Body of pancreas (tissue), 4 donors: ENCODE measurements at regions not wholly inside any gene's neighbourhood (a gene's known extent, or its start where the extent isn't known, plus 50 kb on each side); places are given as distances from the start of the nearest gene placed in this dataset.

Source experiments
- ATAC-seq: fragments of 150-250 bp; one replicate; pipeline ENCODE4 v1.9.1; 2016
- DNase-seq, 4 donors: peaks; one replicate each; pipeline ENCODE4 v3.0.0-alpha.2; 2019
- H3K27ac ChIP-seq, 4 donors: fragments of 200-600 bp; sonication (generic); 1 replicate in 3 of 4; 2 replicates in 1 of 4; pipeline versions ENCODE4 v1.5.1 to v1.6.1; 2016 to 2019; ENCODE audit warnings: mild to moderate bottlenecking in 1 of 4, mixed read lengths in 1 of 4, moderate library complexity in 1 of 4
- H3K27me3 ChIP-seq, 2 donors: fragments of 200-600 bp; sonication (generic); one replicate each; pipeline ENCODE4 v1.6.0; 2016; ENCODE audit warnings: mild to moderate bottlenecking in 1 of 2
- H3K36me3 ChIP-seq, 2 donors: fragments of 200-600 bp; sonication (generic); replicated peaks in 1 of 2; 2 replicates each; pipeline ENCODE4 v1.5.1; 2016; ENCODE audit warnings: low read depth in 2 of 2; ENCODE audit not compliant: insufficient read depth in 1 of 2
- H3K4me1 ChIP-seq: fragments of 200-600 bp; sonication (generic); one replicate; pipeline ENCODE4 v1.6.0; 2016
- H3K4me3 ChIP-seq, 2 donors: fragments of 200-600 bp; sonication (generic); 1 replicate in 1 of 2; 2 replicates in 1 of 2; pipeline ENCODE4 v1.5.1; 2016 to 2019
- H3K9me3 ChIP-seq, 3 donors: fragments of 200-600 bp; sonication (generic); 1 replicate in 2 of 3; 2 replicates in 1 of 3; pipeline ENCODE4 v1.5.1; 2016
- CTCF ChIP-seq, 7 experiments: fragments of 450-650 bp in 4 of 7; fragments of 200-600 bp in 3 of 7; sonication (generic) in 3 of 7; IDR thresholded peaks; one replicate each; pipeline ENCODE4 v1.5.1; 2016 to 2019; ENCODE audit warnings: antibody characterized with exemption in 7 of 7
- POLR2A ChIP-seq, 3 donors: fragments of 450-650 bp; IDR thresholded peaks; one replicate each; pipeline ENCODE4 v1.6.1; 2016; ENCODE audit warnings: antibody characterized with exemption in 3 of 3, mild to moderate bottlenecking in 2 of 3
- WGBS, 2 donors: methylation state at CpG; one replicate each; pipeline ENCODE4 v1.1.5; 2017; 5-methylcytosine and 5-hydroxymethylcytosine counted together
- intact Hi-C: fragments of 100-400 bp; cut with DNase I; formaldehyde crosslinking; loops from one replicate; pipeline ENCODE4 v1.15.1; 2023

GRCh38 chr6:167710363-167710920 is 116.3 kb upstream of the AFDN start:
- Histone ChIP-seq H3K4me1 (no peaks in the 10 kb centered on the region), H3K4me3 (no peak overlapping the region), H3K27ac (no peak overlapping the region), H3K9me3 (no peaks in the 10 kb centered on the region), H3K27me3 (no peaks in the 10 kb centered on the region), H3K36me3 (no peaks in the 10 kb centered on the region)
- no peak for ATAC-seq
- no peak for DNase-seq
- TF ChIP-seq POLR2A (IDR thresholded peaks at IDR 0.05) (no peak), CTCF (IDR thresholded peaks at IDR 0.05) (no peak)
- 76 to 79% methylated on average over 13 of the region's 13 CpGs for WGBS, 2 donors
- intact Hi-C loops, result no loop called here

DNA sequence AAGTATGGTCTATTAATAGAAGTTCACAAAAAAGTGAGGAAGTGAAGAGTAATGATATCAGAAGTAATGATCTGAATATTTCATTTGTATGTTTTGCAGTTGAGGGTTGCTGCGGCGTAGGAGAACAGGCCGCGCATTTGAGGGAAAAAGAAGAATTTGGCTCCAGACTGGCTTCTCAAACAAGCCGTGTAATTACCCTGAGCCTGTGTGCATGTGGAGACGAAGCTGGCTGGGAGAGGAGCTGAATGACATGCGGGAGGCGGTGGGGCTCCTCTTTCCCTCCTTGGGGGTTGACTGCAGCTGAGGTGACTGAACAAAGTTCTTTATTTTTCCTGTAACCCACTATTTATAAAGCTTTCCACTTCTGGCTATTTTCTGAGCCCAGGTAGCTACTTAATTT is 115.5 kb upstream of the AFDN start:
- 92 to 97% methylated on average over 8 of the region's 8 CpGs for WGBS, 2 donors
- DNase-seq, result no peak
- no peaks in the 10 kb centered on the region for H3K4me1 ChIP-seq
- H3K9me3 ChIP-seq, result no peaks in the 10 kb centered on the region
- H3K4me3 ChIP-seq, result no peak overlapping the region
- TF ChIP-seq POLR2A (IDR thresholded peaks at IDR 0.05), result no peak
- TF ChIP-seq CTCF (IDR thresholded peaks at IDR 0.05), result no peak
- no peaks in the 10 kb centered on the region for H3K36me3 ChIP-seq
- ATAC-seq, result no peak
- no peak overlapping the region for H3K27ac ChIP-seq
- H3K27me3 ChIP-seq, result no peaks in the 10 kb centered on the region
- intact Hi-C loops, result no loop called here

DNA sequence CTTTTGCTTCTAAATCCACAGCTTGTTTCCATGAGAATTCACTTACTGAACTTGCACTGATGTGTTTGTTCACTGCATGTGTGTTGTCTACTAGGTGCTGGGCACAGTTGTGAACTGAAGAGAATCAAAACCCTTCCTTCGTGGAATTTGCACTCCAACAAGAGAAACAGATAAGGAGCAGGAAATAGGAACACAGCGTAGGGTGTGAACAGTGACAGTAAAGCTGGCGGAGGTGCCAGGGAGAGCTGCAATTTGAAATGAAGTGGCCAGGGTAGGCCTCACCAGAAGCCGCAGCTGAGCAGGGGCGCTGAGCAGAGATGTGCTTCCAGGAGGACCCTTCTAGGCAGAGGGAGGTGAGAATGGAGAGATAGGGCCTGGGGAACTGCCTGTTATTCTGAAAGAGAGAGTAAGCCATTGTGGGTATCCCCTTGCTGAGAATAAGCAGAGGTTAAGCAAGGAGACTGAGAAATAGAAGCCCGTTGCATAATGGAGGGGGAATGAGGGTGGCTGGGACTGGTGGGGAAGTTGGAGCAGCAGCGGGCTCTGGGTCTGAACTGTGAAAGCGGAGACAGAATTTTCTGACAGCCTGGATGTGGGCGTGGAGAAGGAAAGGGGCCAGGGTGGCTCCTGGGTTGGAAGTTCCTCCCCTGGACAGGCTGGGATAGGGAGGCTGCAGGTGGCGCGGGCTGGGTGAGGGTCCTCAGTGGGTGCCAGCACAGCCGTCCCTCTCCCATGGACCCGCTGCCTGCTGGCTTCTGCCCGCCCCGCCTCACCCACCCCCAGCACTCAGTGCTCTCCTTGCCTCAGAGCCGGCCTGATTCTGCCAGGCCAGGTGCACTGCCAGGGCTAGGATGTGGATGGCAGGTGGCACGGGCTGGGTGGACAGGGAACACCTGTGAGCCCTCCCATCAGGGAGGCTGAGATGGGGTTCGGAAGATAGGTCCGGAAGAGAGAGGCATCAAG is 114.7 kb upstream of the AFDN start:
- no peaks in the 10 kb centered on the region for H3K4me1 ChIP-seq
- DNase-seq (no peak), ATAC-seq (no peak)
- no peaks in the 10 kb centered on the region for H3K9me3 ChIP-seq
- TF ChIP-seq POLR2A (IDR thresholded peaks at IDR 0.05) (no peak), CTCF (IDR thresholded peaks at IDR 0.05) (no peak)
- intact Hi-C loops, result no loop called here
- no peaks in the 10 kb centered on the region for H3K27me3 ChIP-seq
- no peak overlapping the region for H3K4me3 ChIP-seq
- H3K27ac ChIP-seq, result no peak overlapping the region
- 74 to 86% methylated on average over 15 of the region's 19 CpGs for WGBS, 2 donors
- H3K36me3 ChIP-seq, result no peaks in the 10 kb centered on the region

- TF ChIP-seq CTCF (IDR thresholded peaks at IDR 0.05), result no peak
- no peak for TF ChIP-seq POLR2A (IDR thresholded peaks at IDR 0.05)
Measured at GRCh38 chr6:167712731-167713475, 113.8 kb upstream of the AFDN start.

More at GRCh38 chr6:167712731-167713475, 113.8 kb upstream of the AFDN start:
- H3K4me3 ChIP-seq, result no peak overlapping the region
- no peaks in the 10 kb centered on the region for H3K36me3 ChIP-seq
- 79 to 96% methylated on average over 14 to 18 of the region's 18 CpGs for WGBS, 2 donors
- no peaks in the 10 kb centered on the region for H3K9me3 ChIP-seq
- ATAC-seq, result no peak
- no peak for DNase-seq
- no peaks in the 10 kb centered on the region for H3K27me3 ChIP-seq
- no peaks in the 10 kb centered on the region for H3K4me1 ChIP-seq
- H3K27ac ChIP-seq, result no peak overlapping the region
- intact Hi-C loops, result no loop called here
